Testis (tissue), 2 donors: ENCODE measurements at regions not wholly inside any gene's neighbourhood (a gene's known extent, or its start where the extent isn't known, plus 50 kb on each side); places are given as distances from the start of the nearest gene placed in this dataset.

Experiments
- DNase-seq: peaks from one replicate; pipeline ENCODE4 v3.0.0-alpha.2; 2019
- H3K27ac ChIP-seq, 2 donors: fragments of 200-600 bp; sonication (generic); one replicate each; pipeline ENCODE4 v1.5.1; 2019
- H3K27me3 ChIP-seq: fragments of 200-600 bp; sonication (generic); one replicate; pipeline ENCODE4 v1.5.1; 2019
- H3K36me3 ChIP-seq: fragments of 200-600 bp; sonication (generic); one replicate; pipeline ENCODE4 v1.5.1; 2017; ENCODE audit warnings: low read depth; ENCODE audit errors: missing control alignments
- H3K4me1 ChIP-seq: fragments of 200-600 bp; sonication (generic); one replicate; pipeline ENCODE4 v1.5.1; 2019
- H3K4me3 ChIP-seq, 2 donors: fragments of 200-600 bp; sonication (generic); one replicate each; pipeline ENCODE4 v1.5.1; 2017 to 2019
- H3K9me3 ChIP-seq: fragments of 200-600 bp; sonication (generic); one replicate; pipeline ENCODE4 v1.5.1; 2017
- POLR2A ChIP-seq: fragments of 450-650 bp; IDR thresholded peaks from one replicate; pipeline ENCODE4 v1.6.1; 2017; ENCODE audit warnings: antibody characterized with exemption, mild to moderate bottlenecking, moderate library complexity
- WGBS, 2 donors: methylation state at CpG; one replicate each; pipeline ENCODE4 v1.1.5; 2018; 5-methylcytosine and 5-hydroxymethylcytosine counted together
- intact Hi-C: fragments of 100-400 bp; cut with DNase I; formaldehyde crosslinking; loops from one replicate; pipeline ENCODE4 v1.15.1; 2023; ENCODE audit warnings: low total_unique reads
- TF ChIP-seq, protein P1 (sequence below), 3 experiments: fragments of 450-650 bp in 2 of 3; fragments of 200-600 bp in 1 of 3; sonication (generic) in 1 of 3; IDR thresholded peaks; one replicate each; pipeline ENCODE4 v1.5.1; 2016 to 2019; ENCODE audit warnings: antibody characterized with exemption in 3 of 3, mild to moderate bottlenecking in 2 of 3, moderate library complexity in 1 of 3

DNA sequence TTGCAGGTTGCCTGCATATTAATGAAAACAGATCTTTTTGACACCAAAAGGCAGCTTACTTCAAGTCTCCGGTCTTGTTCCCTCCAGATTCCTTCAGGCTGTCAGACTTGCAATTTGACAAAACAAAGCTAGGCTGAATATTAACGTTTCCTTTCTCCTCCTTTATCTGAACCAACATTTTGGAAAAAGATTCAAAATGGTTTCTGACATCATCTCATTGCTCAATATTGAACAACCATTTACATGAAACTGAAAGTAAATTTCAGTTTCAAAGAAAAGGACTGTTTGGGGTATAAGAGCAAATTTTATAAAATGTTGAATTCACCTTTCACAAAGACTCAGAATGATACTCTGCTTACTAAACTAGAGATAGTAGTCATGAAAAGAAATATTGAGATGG, 521.8 kb downstream of the KCNJ2 start:
- intact Hi-C loops: no loop called here
- TF ChIP-seq POLR2A: no peak
- TF ChIP-seq, protein P1, sequence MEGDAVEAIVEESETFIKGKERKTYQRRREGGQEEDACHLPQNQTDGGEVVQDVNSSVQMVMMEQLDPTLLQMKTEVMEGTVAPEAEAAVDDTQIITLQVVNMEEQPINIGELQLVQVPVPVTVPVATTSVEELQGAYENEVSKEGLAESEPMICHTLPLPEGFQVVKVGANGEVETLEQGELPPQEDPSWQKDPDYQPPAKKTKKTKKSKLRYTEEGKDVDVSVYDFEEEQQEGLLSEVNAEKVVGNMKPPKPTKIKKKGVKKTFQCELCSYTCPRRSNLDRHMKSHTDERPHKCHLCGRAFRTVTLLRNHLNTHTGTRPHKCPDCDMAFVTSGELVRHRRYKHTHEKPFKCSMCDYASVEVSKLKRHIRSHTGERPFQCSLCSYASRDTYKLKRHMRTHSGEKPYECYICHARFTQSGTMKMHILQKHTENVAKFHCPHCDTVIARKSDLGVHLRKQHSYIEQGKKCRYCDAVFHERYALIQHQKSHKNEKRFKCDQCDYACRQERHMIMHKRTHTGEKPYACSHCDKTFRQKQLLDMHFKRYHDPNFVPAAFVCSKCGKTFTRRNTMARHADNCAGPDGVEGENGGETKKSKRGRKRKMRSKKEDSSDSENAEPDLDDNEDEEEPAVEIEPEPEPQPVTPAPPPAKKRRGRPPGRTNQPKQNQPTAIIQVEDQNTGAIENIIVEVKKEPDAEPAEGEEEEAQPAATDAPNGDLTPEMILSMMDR (IDR thresholded peaks at IDR 0.05): no peak
- DNase-seq: no peak

DNA sequence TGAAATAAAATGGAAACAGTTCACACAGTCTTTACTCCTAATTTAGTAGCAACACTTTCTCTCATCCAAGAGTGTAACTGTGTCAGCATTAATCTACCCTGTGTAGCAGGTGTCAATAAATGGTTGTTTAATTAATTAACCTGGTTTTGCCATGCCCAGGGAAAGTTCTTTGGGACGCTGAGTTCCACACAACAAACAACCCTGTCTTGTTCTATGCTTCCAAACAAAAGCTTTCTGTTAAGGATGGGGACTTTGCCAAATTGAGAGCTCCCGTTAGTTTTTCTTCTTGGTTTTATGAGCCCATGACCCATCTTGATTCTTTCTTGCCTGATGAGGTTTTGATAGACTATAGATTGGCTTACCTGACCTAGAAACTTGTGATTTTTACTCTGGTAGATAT, 530.1 kb downstream of the KCNJ2 start:
- H3K4me1 ChIP-seq: peaks cover 7% of the 10 kb centered on the region
- DNase-seq: no peak
- H3K27me3 ChIP-seq: no peaks in the 10 kb centered on the region
- intact Hi-C loops: no loop called here
- no peaks in the 10 kb centered on the region for H3K9me3 ChIP-seq
- no peak overlapping the region for H3K27ac ChIP-seq
- WGBS, 2 donors: 53 to 54% methylated on average over 2 of the region's 2 CpGs
- TF ChIP-seq, protein P1 (IDR thresholded peaks at IDR 0.05): no peak
- no peak for TF ChIP-seq POLR2A
- no peaks in the 10 kb centered on the region for H3K36me3 ChIP-seq
- H3K4me3 ChIP-seq: no peak overlapping the region

More for the DNA sequence above, 521.8 kb downstream of the KCNJ2 start:
- WGBS, 2 donors: 76 to 79% methylated on average over 2 of the region's 2 CpGs
- H3K4me1 ChIP-seq: no peaks in the 10 kb centered on the region
- no peaks in the 10 kb centered on the region for H3K36me3 ChIP-seq
- no peaks in the 10 kb centered on the region for H3K9me3 ChIP-seq
- H3K27ac ChIP-seq: no peak overlapping the region
- no peaks in the 10 kb centered on the region for H3K27me3 ChIP-seq
- H3K4me3 ChIP-seq: no peak overlapping the region

DNA sequence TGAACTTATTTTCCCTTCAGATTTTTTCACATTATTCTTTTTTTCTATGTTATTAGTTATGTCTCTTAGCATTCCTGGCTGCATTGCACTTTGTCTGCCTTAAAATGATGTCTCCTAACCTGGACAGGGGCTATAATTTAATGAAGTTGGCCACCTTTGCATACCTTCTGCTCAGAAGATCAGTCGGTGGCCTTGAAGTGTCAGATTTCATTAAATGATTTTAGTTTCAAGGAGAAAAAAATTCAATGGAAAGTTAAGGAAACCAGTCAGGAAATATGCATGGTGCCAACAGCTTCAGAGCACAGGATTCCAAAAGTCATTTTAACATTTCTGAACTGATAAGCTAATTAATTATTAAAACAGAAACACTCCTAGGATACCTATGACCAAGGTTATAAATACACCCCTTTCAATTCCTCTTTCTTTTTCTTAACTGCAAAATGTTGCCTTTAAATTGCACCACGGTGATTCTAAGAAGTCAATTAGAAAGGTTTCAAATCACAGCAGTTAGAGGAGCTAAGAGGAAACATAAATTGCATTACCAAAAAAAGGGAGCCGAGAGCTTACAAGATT, 533.4 kb downstream of the KCNJ2 start:
- Histone ChIP-seq H3K4me1 (peaks cover 7% of the 10 kb centered on the region), H3K9me3 (no peaks in the 10 kb centered on the region), H3K4me3 (no peak overlapping the region), H3K27ac (no peak overlapping the region), H3K36me3 (no peaks in the 10 kb centered on the region), H3K27me3 (no peaks in the 10 kb centered on the region)
- DNase-seq: no peak
- intact Hi-C loops: no loop called here
- TF ChIP-seq, protein P1 (IDR thresholded peaks at IDR 0.05): no peak
- no peak for TF ChIP-seq POLR2A
- 20 to 26% methylated on average over 3 of the region's 3 CpGs for WGBS, 2 donors

GRCh38 chr17:70709596-70709995, 540.3 kb downstream of the KCNJ2 start:
- Histone ChIP-seq H3K27ac (no peak overlapping the region), H3K27me3 (no peaks in the 10 kb centered on the region), H3K4me1 (no peaks in the 10 kb centered on the region), H3K4me3 (no peak overlapping the region), H3K36me3 (no peaks in the 10 kb centered on the region), H3K9me3 (no peaks in the 10 kb centered on the region)
- intact Hi-C loops: no loop called here
- no peak for DNase-seq
- TF ChIP-seq, protein P1 (IDR thresholded peaks at IDR 0.05): no peak
- TF ChIP-seq POLR2A: no peak
- WGBS, 2 donors: 48 to 53% methylated on average over 7 of the region's 7 CpGs

DNA sequence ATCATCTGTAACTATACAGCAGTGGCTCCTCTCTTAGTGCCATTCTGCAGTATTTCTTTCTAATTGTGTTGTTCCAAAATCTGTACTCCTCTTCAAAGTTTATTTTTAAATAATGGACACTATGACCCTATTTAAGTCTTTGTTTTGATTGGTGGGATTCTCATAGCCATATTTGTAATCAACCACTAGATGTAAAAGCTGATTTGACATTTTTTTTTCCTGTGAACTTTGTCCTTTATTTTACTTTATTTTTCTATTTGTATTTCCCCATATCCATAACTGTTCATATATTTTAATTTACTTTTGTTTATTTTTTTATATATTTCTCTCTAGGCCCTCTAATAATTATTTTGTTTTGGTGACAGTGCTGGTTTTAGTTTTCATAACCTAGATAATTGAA, 544.4 kb downstream of the KCNJ2 start:
- Histone ChIP-seq H3K4me1 (no peaks in the 10 kb centered on the region), H3K9me3 (no peaks in the 10 kb centered on the region), H3K36me3 (no peaks in the 10 kb centered on the region), H3K27ac (no peak overlapping the region), H3K4me3 (no peak overlapping the region), H3K27me3 (no peaks in the 10 kb centered on the region)
- no peak for DNase-seq
- TF ChIP-seq, protein P1 (IDR thresholded peaks at IDR 0.05): no peak
- TF ChIP-seq POLR2A: no peak
- intact Hi-C loops: no loop called here
